Neural cell (in vitro differentiated cells): ENCODE measurements at regions not wholly inside any gene's neighbourhood (a gene's known extent, or its start where the extent isn't known, plus 50 kb on each side); places are given as distances from the start of the nearest gene placed in this dataset.

Experiments used
- H2AFZ ChIP-seq: fragments of 200-600, 300-800 bp; sonication (generic), shearing (Covaris generic); 2 replicates; pipeline ENCODE4 v1.6.0; 2014; ENCODE audit warnings: low read depth, mild to moderate bottlenecking, antibody characterized with exemption, low read length, moderate library complexity
- H3F3A ChIP-seq: fragments of 200-600 bp; shearing (Covaris generic); 2 replicates; pipeline ENCODE4 v1.6.1; 2016; ENCODE audit warnings: mild to moderate bottlenecking, moderate library complexity, mixed read lengths, antibody characterized with exemption, low read length; ENCODE audit not compliant: insufficient read depth, poor library complexity, severe bottlenecking
- H3K27ac ChIP-seq: fragments of 200-600, 300-800 bp; sonication (generic), shearing (Covaris generic); 2 replicates; pipeline ENCODE4 v1.5.1; 2014; ENCODE audit warnings: mild to moderate bottlenecking, low read length, moderate library complexity
- H3K27me3 ChIP-seq: fragments of 300-800, 200-600 bp; sonication (generic), shearing (Covaris generic); 2 replicates; pipeline ENCODE4 v1.6.0; 2014; ENCODE audit warnings: mild to moderate bottlenecking, low read depth, low read length, moderate library complexity; ENCODE audit not compliant: insufficient read depth
- H3K36me3 ChIP-seq: fragments of 300-800, 200-600 bp; sonication (generic), shearing (Covaris generic); 2 replicates; pipeline ENCODE4 v1.5.1; 2014; ENCODE audit warnings: mild to moderate bottlenecking, antibody characterized with exemption, low read length, moderate library complexity; ENCODE audit not compliant: insufficient read depth
- H3K4me2 ChIP-seq: fragments of 300-800, 200-600 bp; sonication (generic), shearing (Covaris generic); 2 replicates; pipeline ENCODE4 v1.6.0; 2014; ENCODE audit warnings: mild to moderate bottlenecking, low read length
- H3K4me3 ChIP-seq: fragments of 300-800, 200-600 bp; sonication (generic), shearing (Covaris generic); 2 replicates; pipeline ENCODE4 v1.5.1; 2014; ENCODE audit warnings: mild to moderate bottlenecking, low read length, moderate library complexity
- H3K79me2 ChIP-seq: fragments of 200-600 bp; shearing (Covaris generic); replicated peaks from 2 replicates; pipeline ENCODE4 v1.6.0; 2014; ENCODE audit warnings: mild to moderate bottlenecking, low read length, moderate library complexity; ENCODE audit not compliant: insufficient read depth
- H3K9ac ChIP-seq: fragments of 300-800, 200-600 bp; sonication (generic), shearing (Covaris generic); 2 replicates; pipeline ENCODE4 v1.6.1; 2016; ENCODE audit warnings: mild to moderate bottlenecking, low read length, mixed read lengths
- H3K9me2 ChIP-seq: fragments of 200-600 bp; shearing (Covaris generic); 2 replicates; pipeline ENCODE4 v1.6.1; 2016; ENCODE audit warnings: mild to moderate bottlenecking, low read length, mixed read lengths; ENCODE audit not compliant: insufficient read depth
- H3K9me3 ChIP-seq: fragments of 200-600, 300-800 bp; sonication (generic), shearing (Covaris generic); 2 replicates; pipeline ENCODE4 v1.6.1; 2016; ENCODE audit warnings: mild to moderate bottlenecking, mixed run types, low read length, moderate library complexity, mixed read lengths
- H4K20me1 ChIP-seq: fragments of 200-600 bp; shearing (Covaris generic); 2 replicates; pipeline ENCODE4 v1.6.1; 2016; ENCODE audit warnings: mild to moderate bottlenecking, mixed run types; ENCODE audit not compliant: insufficient read depth
- EP300 ChIP-seq: fragments of 450-650 bp; conservative IDR thresholded peaks from 2 replicates; pipeline ENCODE4 v1.6.1; 2014; ENCODE audit warnings: antibody characterized with exemption, mild to moderate bottlenecking, moderate library complexity; ENCODE audit not compliant: poor library complexity, severe bottlenecking
- EZH2 ChIP-seq: fragments of 200-600, 300-800 bp; shearing (Covaris generic), sonication (generic); IDR thresholded peaks from 2 replicates; pipeline ENCODE4 v1.6.1; 2014; ENCODE audit warnings: antibody characterized with exemption, low read length, borderline replicate concordance, mild to moderate bottlenecking; ENCODE audit not compliant: insufficient read depth, poor library complexity, severe bottlenecking
- MXI1 ChIP-seq: fragments of 450-650 bp; conservative IDR thresholded peaks from 2 replicates; pipeline ENCODE4 v1.6.1; 2014; ENCODE audit warnings: antibody characterized with exemption, mild to moderate bottlenecking; ENCODE audit not compliant: poor library complexity, severe bottlenecking
- POLR2AphosphoS5 ChIP-seq: IDR thresholded peaks from 2 replicates; pipeline ENCODE4 v1.6.1; 2012
- RAD21 ChIP-seq: fragments of 450-650 bp; conservative IDR thresholded peaks from 2 replicates; pipeline ENCODE4 v1.6.1; 2014; ENCODE audit warnings: antibody characterized with exemption, mild to moderate bottlenecking, moderate library complexity
- SMC3 ChIP-seq: fragments of 450-650 bp; conservative IDR thresholded peaks from 2 replicates; pipeline ENCODE4 v1.6.1; 2014; ENCODE audit warnings: antibody characterized with exemption, mild to moderate bottlenecking, moderate library complexity; ENCODE audit not compliant: poor library complexity
- TAF1 ChIP-seq: IDR thresholded peaks from 2 replicates; pipeline ENCODE4 v1.6.1; 2012; ENCODE audit warnings: low read depth
- TF ChIP-seq, protein P1 (sequence below): fragments of 450-650 bp; IDR thresholded peaks from 2 replicates; pipeline ENCODE4 v1.5.1; 2014; ENCODE audit warnings: antibody characterized with exemption, mild to moderate bottlenecking, moderate library complexity; ENCODE audit not compliant: poor library complexity, severe bottlenecking
- TF ChIP-seq, protein P2 (sequence below): IDR thresholded peaks from 2 replicates; pipeline ENCODE4 v1.6.1; 2012; ENCODE audit warnings: borderline replicate concordance

DNA sequence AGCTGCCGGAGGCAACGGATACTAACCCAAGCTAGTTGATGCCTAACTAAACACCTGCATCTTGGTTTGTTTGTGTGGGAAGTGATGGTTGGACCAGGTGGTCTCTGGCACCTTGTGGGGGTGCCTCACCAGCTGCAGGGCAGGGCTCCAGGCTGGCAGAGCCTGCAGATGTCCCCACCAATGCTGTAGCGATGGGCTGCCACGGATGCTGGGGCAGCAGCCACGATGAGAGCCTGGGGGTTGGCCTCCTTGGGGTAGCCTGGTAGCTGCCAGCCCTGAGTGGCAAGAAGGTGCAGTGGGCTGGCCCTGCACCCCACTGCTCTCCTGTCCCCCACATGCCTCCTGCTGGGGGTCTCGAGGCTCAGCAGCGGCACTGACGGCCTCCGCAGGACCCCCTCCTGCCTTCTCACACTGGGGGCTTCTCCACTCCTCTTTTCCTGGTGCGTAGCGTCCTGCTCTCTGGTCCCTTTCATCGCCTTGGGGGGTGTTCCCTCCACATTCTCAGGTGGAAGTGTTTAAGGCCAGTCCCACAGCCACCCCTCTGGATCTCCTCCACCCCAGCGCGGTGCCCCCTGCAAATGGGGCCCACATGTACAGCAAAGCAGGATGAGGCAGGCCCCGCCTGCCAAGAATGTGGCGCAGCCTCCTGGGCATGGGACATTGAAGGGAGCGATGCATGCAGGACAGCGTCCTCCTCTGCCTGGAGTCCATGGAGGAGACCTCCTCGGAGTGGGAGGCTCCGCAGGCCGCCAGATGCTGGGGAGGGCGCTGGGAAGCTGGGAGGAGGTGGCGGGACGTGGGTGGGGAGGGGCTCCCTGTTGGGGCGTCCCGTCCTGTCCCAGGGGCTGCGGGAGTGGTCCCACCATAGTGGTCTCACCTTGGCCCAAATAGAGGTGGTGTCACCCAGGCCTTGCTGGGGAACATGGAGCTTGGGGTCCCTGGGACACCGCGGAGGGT, 173.1 kb downstream of the ASB1 start:
- no peak overlapping the region for H3K4me3 ChIP-seq
- no peak overlapping the region for H3K4me2 ChIP-seq
- no peaks in the 10 kb centered on the region for H3F3A ChIP-seq
- H3K27me3 ChIP-seq, result no peaks in the 10 kb centered on the region
- H2AFZ ChIP-seq, result no peak overlapping the region
- no peak for TF ChIP-seq EP300
- no peak for TF ChIP-seq RAD21
- TF ChIP-seq EZH2, result no peak
- no peak for TF ChIP-seq SMC3
- no peak for TF ChIP-seq POLR2AphosphoS5
- no peak for TF ChIP-seq TAF1
- no peak for TF ChIP-seq MXI1
- H3K79me2 ChIP-seq, result no peaks in the 10 kb centered on the region
- no peaks in the 10 kb centered on the region for H3K9me3 ChIP-seq
- no peaks in the 10 kb centered on the region for H4K20me1 ChIP-seq
- H3K27ac ChIP-seq, result no peak overlapping the region
- H3K9ac ChIP-seq, result no peak overlapping the region
- H3K9me2 ChIP-seq, result no peaks in the 10 kb centered on the region
- H3K36me3 ChIP-seq, result no peaks in the 10 kb centered on the region

DNA sequence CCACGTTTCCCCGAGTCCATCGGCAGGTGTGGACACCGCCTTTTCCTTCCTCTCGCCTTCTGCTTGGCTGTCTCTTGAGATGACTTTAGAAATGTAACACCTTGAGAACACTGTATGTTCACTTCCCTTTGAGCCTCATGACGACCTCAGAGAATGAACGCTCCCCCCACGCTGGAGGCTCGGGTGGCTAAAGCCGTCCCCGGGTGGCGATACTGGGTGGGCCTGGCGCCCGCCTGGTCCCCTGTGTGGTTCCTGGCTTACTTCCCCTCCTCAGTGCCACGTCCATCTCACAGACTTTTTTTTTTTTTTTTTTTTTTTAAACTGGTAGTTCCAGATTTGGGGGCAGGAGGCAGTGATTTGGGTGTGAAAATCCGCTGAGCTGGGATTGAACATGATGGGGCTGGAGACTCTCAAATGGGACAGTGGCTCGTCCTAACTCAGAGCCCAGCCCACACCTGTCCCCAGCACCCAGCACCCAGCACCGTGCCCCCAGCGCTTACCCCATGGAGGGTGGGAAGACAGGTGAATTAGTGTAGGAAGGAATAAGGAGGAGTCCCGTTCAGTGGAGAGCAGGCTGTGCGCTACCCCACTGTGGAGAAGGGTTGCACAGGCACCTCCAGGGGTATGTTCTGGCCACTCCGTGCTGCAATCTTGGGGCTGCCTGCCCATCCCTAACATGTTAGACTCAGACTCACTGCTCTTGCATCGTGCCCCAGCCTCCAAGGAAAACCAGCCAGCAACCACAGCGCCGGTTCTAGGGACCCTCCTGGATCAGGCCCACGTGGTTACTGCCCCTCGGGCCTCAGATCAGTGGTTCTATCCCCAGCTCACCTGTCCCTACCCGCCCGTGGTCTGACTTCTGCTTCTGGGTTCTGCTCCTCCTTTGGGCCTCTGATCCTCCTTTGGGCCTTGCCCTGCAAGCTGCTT, 174.0 kb downstream of the ASB1 start:
- Histone ChIP-seq H2AFZ (no peak overlapping the region), H3K27ac (no peak overlapping the region), H3K79me2 (no peaks in the 10 kb centered on the region), H3K9me2 (no peaks in the 10 kb centered on the region), H3F3A (no peaks in the 10 kb centered on the region), H3K27me3 (no peaks in the 10 kb centered on the region), H3K9ac (no peak overlapping the region), H3K36me3 (no peaks in the 10 kb centered on the region), H3K9me3 (no peaks in the 10 kb centered on the region), H3K4me3 (no peak overlapping the region), H4K20me1 (no peaks in the 10 kb centered on the region), H3K4me2 (no peak overlapping the region)
- TF ChIP-seq MXI1, result no peak
- TF ChIP-seq TAF1, result no peak
- no peak for TF ChIP-seq POLR2AphosphoS5
- TF ChIP-seq EP300, result no peak
- TF ChIP-seq SMC3, result no peak
- TF ChIP-seq, protein P1, sequence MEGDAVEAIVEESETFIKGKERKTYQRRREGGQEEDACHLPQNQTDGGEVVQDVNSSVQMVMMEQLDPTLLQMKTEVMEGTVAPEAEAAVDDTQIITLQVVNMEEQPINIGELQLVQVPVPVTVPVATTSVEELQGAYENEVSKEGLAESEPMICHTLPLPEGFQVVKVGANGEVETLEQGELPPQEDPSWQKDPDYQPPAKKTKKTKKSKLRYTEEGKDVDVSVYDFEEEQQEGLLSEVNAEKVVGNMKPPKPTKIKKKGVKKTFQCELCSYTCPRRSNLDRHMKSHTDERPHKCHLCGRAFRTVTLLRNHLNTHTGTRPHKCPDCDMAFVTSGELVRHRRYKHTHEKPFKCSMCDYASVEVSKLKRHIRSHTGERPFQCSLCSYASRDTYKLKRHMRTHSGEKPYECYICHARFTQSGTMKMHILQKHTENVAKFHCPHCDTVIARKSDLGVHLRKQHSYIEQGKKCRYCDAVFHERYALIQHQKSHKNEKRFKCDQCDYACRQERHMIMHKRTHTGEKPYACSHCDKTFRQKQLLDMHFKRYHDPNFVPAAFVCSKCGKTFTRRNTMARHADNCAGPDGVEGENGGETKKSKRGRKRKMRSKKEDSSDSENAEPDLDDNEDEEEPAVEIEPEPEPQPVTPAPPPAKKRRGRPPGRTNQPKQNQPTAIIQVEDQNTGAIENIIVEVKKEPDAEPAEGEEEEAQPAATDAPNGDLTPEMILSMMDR, result no peak
- no peak for TF ChIP-seq EZH2
- TF ChIP-seq, protein P2, sequence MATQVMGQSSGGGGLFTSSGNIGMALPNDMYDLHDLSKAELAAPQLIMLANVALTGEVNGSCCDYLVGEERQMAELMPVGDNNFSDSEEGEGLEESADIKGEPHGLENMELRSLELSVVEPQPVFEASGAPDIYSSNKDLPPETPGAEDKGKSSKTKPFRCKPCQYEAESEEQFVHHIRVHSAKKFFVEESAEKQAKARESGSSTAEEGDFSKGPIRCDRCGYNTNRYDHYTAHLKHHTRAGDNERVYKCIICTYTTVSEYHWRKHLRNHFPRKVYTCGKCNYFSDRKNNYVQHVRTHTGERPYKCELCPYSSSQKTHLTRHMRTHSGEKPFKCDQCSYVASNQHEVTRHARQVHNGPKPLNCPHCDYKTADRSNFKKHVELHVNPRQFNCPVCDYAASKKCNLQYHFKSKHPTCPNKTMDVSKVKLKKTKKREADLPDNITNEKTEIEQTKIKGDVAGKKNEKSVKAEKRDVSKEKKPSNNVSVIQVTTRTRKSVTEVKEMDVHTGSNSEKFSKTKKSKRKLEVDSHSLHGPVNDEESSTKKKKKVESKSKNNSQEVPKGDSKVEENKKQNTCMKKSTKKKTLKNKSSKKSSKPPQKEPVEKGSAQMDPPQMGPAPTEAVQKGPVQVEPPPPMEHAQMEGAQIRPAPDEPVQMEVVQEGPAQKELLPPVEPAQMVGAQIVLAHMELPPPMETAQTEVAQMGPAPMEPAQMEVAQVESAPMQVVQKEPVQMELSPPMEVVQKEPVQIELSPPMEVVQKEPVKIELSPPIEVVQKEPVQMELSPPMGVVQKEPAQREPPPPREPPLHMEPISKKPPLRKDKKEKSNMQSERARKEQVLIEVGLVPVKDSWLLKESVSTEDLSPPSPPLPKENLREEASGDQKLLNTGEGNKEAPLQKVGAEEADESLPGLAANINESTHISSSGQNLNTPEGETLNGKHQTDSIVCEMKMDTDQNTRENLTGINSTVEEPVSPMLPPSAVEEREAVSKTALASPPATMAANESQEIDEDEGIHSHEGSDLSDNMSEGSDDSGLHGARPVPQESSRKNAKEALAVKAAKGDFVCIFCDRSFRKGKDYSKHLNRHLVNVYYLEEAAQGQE, result no peak
- no peak for TF ChIP-seq RAD21
